ENCODE measurements at regions not wholly inside any gene's neighbourhood (a gene's known extent, or its start where the extent isn't known, plus 50 kb on each side); places are given as distances from the start of the nearest gene placed in this dataset.

DNA sequence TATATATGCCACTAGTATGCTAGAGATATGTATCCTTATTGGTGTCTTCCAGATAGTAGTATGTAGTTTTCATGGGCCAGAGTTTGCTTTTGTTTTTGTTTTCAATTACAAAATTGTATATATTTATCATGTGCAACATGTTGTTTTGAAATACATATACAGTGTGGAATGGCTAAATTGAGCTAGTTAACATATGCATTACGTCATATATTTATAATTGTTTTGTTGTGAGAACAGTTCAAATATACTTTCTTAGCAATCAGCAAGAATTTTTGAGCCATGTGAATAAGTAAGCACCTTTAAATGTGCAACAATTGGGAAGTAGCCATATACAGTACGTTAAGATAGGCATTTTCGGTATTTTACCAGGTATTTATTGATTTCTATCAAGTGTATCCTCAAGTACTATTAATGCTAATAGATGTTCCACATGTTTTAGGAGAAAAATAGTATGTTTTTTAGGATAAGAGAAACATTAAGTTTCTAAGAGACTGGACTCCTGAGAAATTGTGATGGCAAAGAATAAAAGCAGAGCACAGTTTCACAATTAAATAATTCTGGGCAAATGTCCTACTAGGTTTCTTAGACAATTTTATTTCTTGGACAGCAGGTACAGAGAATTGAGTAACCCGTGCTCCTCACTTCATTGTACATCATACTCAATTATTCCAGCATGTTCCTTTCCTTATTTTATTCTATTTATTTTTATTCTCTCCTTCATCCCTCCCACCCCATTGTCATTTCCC, 60.5 kb upstream of the SLC5A12 start:
- TF ChIP-seq, protein P1, sequence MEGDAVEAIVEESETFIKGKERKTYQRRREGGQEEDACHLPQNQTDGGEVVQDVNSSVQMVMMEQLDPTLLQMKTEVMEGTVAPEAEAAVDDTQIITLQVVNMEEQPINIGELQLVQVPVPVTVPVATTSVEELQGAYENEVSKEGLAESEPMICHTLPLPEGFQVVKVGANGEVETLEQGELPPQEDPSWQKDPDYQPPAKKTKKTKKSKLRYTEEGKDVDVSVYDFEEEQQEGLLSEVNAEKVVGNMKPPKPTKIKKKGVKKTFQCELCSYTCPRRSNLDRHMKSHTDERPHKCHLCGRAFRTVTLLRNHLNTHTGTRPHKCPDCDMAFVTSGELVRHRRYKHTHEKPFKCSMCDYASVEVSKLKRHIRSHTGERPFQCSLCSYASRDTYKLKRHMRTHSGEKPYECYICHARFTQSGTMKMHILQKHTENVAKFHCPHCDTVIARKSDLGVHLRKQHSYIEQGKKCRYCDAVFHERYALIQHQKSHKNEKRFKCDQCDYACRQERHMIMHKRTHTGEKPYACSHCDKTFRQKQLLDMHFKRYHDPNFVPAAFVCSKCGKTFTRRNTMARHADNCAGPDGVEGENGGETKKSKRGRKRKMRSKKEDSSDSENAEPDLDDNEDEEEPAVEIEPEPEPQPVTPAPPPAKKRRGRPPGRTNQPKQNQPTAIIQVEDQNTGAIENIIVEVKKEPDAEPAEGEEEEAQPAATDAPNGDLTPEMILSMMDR (IDR thresholded peaks at IDR 0.05), result no peak
- no peak for TF ChIP-seq POLR2A (IDR thresholded peaks at IDR 0.05)

Data from body of pancreas (tissue), 4 donors.